ENCODE measurements at regions not wholly inside any gene's neighbourhood (a gene's known extent, or its start where the extent isn't known, plus 50 kb on each side); places are given as distances from the start of the nearest gene placed in this dataset.

DNA sequence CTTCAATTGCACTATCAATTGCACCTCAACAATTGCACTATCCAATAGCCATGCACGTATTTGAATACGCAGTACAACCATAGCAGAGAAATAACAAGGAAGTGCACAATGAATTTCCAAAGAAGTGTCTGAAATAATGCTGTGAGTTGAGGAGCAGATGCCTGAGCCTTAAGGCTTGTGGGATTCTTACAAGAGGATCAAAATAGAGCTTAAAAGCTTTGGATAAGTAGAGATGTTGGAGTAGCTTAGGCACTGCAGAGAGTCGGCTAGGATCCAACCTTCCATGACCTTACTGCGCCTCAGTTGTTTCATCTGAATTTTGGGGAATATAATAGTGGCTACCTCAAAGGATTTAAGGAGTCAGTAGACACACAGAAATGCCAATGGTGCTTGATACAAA lies 196.1 kb upstream of the FLRT2 start:
- no peak overlapping the region for H3K27ac ChIP-seq (ENCODE audit: low read length)
- no peak overlapping the region for H3K4me3 ChIP-seq (ENCODE audit: low read length)
- no peaks in the 10 kb centered on the region for H3K36me3 ChIP-seq (ENCODE audit: insufficient read depth, low read length)
- no peaks in the 10 kb centered on the region for H4K20me1 ChIP-seq (ENCODE audit: insufficient read depth)
- H3K9ac ChIP-seq (ENCODE audit: low read length), result no peak overlapping the region
- no peak overlapping the region for H2AFZ ChIP-seq (ENCODE audit: low read depth, low read length)
- TF ChIP-seq EZH2 (IDR thresholded peaks at IDR 0.05; ENCODE audit: borderline replicate concordance, insufficient read depth, low read length, poor library complexity, severe bottlenecking) (no peak), REST (IDR thresholded peaks at IDR 0.05; ENCODE audit: borderline replicate concordance) (no peak), EP300 (conservative IDR thresholded peaks at IDR 0.05; ENCODE audit: poor library complexity, severe bottlenecking) (no peak), POLR2AphosphoS5 (IDR thresholded peaks at IDR 0.05) (no peak)
- no peaks in the 10 kb centered on the region for H3K9me3 ChIP-seq (ENCODE audit: low read length)
- H3K9me2 ChIP-seq (ENCODE audit: insufficient read depth, low read length), result no peaks in the 10 kb centered on the region
- no peaks in the 10 kb centered on the region for H3K27me3 ChIP-seq (ENCODE audit: insufficient read depth, low read depth, low read length)
- no peaks in the 10 kb centered on the region for H3F3A ChIP-seq (ENCODE audit: insufficient read depth, low read length, poor library complexity, severe bottlenecking)
- H3K4me2 ChIP-seq (ENCODE audit: low read length), result no peak overlapping the region
- no peaks in the 10 kb centered on the region for H3K79me2 ChIP-seq (replicated peaks; ENCODE audit: insufficient read depth, low read length)

DNA sequence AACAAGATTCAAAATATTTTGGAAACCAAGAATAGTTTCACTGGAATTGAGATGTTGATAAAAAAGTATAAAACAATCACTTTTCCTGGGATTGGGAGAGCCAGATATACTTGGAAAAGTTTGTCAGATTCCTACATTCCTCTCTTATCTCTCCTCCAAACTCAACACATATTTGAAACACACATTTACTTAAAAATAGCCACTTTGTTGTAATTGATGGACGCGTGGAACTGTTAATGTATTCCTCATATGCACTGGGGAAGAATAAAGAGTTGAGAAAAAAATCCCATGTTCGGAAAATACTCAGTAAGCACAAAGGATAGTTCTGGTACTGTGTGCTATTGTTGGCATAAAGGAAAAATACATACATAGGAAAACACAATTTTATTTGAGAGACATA lies 195.6 kb upstream of the FLRT2 start:
- H3K9me2 ChIP-seq (ENCODE audit: insufficient read depth, low read length), result no peaks in the 10 kb centered on the region
- no peaks in the 10 kb centered on the region for H3K79me2 ChIP-seq (replicated peaks; ENCODE audit: insufficient read depth, low read length)
- H3K36me3 ChIP-seq (ENCODE audit: insufficient read depth, low read length), result no peaks in the 10 kb centered on the region
- H4K20me1 ChIP-seq (ENCODE audit: insufficient read depth), result no peaks in the 10 kb centered on the region
- no peak overlapping the region for H3K4me2 ChIP-seq (ENCODE audit: low read length)
- no peak overlapping the region for H3K27ac ChIP-seq (ENCODE audit: low read length)
- no peaks in the 10 kb centered on the region for H3K9me3 ChIP-seq (ENCODE audit: low read length)
- H3K4me3 ChIP-seq (ENCODE audit: low read length), result no peak overlapping the region
- no peak for TF ChIP-seq POLR2AphosphoS5 (IDR thresholded peaks at IDR 0.05)
- no peak for TF ChIP-seq CTCF (IDR thresholded peaks at IDR 0.05; ENCODE audit: poor library complexity, severe bottlenecking)
- TF ChIP-seq REST (IDR thresholded peaks at IDR 0.05; ENCODE audit: borderline replicate concordance), result no peak
- no peak for TF ChIP-seq TAF1 (IDR thresholded peaks at IDR 0.05; ENCODE audit: low read depth)
- no peak for TF ChIP-seq RAD21 (conservative IDR thresholded peaks at IDR 0.05)
- no peak for TF ChIP-seq EP300 (conservative IDR thresholded peaks at IDR 0.05; ENCODE audit: poor library complexity, severe bottlenecking)
- no peak for TF ChIP-seq MXI1 (conservative IDR thresholded peaks at IDR 0.05; ENCODE audit: poor library complexity, severe bottlenecking)
- no peak for TF ChIP-seq EZH2 (IDR thresholded peaks at IDR 0.05; ENCODE audit: borderline replicate concordance, insufficient read depth, low read length, poor library complexity, severe bottlenecking)
- TF ChIP-seq SMC3 (conservative IDR thresholded peaks at IDR 0.05; ENCODE audit: poor library complexity), result no peak
- no peaks in the 10 kb centered on the region for H3F3A ChIP-seq (ENCODE audit: insufficient read depth, low read length, poor library complexity, severe bottlenecking)
- H3K9ac ChIP-seq (ENCODE audit: low read length), result no peak overlapping the region
- H3K27me3 ChIP-seq (ENCODE audit: insufficient read depth, low read depth, low read length), result no peaks in the 10 kb centered on the region
- H2AFZ ChIP-seq (ENCODE audit: low read depth, low read length), result no peak overlapping the region
